HG03378 (cell line): ENCODE measurements at regions not wholly inside any gene's neighbourhood (a gene's known extent, or its start where the extent isn't known, plus 50 kb on each side); places are given as distances from the start of the nearest gene placed in this dataset.
"Not testable (repeated sequence)": the region's sequence is repeated elsewhere in the genome, so short reads cannot be mapped to it uniquely, and the experiment has no call there.

ENCODE experiments used
- ATAC-seq: cut with Tn5 transposase; IDR thresholded peaks from one replicate; pipeline ENCODE4 v1.9.1; 2021; ENCODE audit warnings: mild to moderate bottlenecking, moderate library complexity; ENCODE audit not compliant: unreplicated experiment

DNA sequence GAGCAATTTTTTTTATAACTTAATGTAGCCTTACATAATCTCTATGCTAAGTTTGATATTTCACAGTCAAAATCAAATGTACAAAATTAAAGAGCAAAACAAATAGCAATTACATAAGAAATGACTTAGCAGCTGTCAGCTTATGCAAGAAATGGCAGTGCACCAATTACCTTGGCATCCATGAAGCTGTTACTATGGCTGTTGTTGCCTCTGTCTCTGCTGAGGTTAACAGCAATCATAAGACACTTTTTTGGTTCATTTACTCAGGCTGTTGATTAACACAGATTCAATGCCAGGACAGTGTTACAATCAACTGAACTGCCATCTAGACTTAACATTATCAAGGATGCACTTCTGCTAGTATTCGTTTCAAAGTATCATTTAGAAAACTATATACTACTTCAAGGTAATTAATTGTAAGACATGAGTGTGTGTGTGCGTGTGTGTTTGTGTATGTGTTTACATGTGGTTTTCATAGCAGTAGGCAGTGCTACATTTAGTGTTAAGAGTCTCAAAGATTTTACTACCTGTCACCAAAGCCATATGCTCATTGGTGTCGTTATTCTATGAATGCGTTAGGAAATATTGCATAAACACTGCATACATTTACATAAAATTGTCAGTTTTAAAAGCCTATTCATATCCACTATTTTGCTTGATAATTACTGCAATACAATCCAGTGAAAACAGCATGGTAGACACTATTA lies 1084.2 kb upstream of the COX7C start:
- ATAC-seq, result no peak

DNA sequence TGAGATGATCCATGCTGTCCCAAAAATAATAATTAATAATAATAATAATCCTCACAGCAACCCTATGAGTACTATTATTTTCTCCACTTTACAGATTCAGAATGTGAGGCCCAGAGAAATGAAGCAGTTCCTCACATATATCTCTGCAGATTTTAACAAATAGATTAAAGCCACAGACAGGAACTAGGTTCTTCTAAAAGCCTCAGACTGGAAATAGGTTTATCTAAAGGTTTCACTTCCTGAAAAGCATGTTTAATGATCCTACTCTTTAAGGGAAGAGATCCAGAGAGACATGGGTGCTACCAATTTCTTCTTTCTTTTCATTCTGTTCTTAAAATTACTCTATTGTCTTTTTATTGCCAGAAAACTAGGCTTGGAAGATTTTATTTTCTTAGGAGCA lies 1079.4 kb upstream of the COX7C start:
- no peak for ATAC-seq

DNA sequence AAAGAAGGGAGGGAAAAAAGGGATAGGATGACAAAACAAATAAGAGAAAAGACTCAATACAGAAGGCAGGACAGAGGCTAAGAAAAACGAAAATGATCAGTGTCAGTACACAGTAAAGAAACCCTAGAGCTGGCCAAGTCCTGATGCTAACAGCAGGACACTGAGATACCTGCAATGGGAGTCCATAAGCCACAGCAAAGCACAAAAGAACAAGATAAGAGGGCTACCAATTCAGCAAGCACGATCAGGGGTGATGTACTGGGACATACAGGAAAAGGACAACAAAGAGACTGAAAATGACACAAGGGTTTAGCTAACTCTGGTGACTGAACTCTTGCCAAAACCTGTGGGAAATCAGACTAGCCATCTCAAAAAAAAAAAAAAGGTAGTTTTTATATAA lies 1072.6 kb upstream of the COX7C start:
- ATAC-seq, result no peak

DNA sequence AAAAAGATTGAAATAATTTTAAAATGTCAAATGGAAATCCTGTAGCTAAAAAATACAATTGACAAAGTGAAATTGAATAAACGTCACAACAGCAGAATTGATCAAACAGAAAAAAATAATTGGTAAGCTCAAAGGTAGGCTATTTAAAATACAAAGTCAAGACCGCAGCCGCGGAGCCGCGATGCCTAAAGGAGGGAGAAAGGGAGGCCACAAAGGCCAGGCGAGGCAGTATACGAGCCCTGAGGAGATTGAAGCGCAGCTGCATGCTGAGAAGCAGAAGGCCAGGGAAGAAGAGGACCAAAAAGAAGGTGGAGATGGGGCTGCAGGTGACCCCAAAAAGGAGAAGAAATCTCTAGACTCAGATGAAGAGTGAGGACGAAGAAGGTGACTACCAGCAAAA lies 1068.5 kb upstream of the COX7C start:
- no peak for ATAC-seq

DNA sequence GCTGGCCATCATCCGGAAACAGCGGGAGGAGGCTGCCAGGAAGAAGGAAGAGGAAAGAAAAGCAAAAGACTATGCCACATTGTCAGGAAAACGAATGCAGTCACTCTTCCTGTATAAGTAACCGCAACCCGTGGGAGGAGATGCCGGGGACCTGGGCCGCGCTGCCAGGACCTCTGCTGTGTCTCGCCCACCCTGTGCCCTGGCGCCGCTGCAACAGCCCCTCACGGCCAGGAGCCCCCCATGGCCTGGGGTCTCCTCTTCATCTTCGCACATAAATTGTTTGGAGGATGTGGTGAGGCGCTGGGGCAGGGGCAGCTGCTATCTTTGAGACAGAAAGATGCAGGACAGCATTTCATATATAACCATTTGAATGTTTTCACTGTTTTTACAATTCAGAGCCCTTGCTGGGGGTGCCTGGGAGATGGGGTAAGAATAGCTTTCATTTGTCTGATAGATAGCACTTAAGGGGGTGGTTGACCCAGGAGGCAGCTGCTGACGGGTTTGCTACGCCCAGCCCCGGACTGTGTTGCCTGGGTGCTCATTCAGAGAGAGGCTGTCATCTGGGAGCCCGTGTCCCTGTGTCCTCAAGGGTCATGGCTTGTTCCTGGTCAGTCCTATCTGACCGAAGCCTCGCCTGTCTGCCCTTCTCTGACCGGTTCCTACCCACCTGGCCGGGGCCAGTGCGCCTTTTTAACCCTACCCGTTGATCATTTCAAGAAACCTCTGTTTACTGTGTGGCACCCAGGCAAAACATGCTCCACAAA lies 1067.7 kb upstream of the COX7C start:
- ATAC-seq, result no peak

DNA sequence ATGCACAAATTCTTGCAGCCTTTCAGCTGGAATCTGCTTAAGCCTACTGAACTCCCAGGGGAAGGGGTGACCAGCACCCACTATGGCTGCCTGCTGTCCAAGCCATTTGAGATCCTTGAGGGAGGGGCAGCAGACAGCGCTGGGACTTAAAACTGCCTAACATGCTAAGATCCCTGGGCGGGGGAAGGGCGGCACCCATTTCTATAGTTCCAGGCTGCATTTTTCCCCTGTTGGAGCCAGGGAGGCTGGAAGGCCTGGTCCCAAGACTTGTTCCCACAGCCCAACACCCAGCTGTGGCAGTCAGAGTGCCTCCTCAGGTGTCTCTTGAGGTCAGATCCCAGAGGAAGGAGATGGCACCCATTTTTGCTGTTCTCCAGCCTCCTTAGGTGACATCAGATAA lies 1061.3 kb upstream of the COX7C start:
- no peak for ATAC-seq

DNA sequence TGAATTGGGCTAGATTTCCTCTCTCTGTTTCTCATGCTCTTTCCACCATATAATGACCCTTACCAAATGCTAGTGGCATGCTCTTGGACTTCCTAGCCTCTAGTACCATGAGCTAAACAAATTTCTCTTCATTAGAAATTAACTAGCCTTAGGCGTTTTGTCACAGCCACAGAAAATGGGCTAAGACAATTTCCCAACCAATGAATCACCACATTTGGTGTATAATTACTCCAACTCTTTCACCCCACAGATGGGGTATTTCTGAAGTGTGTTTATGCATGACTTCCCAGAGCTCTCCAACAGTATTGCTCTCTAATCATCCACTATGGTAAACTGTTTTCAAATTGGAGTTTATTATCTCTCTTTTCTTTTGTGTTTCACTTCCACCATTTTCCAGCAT lies 1041.1 kb upstream of the COX7C start:
- no peak for ATAC-seq

DNA sequence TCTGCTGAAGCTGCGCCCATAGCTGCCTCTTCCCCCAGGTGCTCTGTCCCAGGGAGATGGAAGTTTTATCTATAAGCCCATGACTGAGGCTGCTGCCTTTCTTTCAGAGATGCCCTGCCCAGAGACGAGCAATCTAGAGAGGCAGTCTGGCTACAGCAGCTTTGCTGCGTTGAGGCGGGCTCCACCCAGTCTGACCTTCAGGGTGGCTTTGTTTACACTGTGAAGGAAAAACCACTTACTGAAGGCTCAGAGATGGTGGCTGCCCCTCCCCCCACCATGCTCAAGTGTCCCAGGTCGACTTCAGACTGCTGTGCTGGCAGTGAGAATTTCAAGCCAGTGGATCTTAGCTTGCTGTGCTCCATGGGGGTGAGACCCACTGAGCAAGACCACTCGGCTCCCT lies 1029.9 kb upstream of the COX7C start:
- not testable (repeated sequence) for ATAC-seq

DNA sequence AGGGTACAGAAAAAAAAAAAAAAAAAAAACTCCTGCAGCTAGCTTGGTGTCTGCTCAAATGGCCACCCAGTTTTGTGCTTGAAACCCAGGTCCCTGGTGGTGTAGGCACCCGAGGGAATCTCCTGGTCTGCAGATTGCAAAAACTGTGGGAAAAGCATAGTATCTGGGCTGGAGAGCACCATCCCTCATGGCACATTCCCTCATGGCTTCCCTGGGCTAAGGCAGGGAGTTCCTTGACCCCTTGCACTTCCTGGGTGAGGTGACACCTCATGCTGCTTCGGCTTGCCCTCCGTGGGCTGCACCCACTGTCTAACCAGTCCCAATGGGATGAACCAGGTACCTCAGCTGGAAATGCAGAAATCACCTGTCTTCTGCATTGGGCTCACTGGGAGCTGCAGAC lies 1029.5 kb upstream of the COX7C start:
- not testable (repeated sequence) for ATAC-seq

DNA sequence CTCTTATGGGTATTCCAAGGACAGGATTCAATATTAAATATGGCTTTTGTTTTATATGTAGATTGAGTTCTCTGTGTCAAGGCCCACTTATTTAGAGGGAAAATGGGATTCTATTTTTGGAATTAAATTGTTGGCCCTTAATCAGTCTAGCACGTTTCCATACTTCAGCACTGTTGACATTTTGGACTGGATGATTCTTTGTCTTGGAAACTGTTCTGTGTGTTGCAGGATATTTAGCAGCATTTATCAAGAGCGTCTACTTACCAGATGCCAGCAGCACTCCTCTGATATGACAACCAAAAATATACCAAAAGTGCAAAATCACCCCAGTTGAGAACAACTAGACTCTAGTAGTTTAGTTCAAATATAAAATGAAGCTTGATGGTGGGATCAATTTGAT lies 1027.0 kb upstream of the COX7C start:
- ATAC-seq, result no peak

DNA sequence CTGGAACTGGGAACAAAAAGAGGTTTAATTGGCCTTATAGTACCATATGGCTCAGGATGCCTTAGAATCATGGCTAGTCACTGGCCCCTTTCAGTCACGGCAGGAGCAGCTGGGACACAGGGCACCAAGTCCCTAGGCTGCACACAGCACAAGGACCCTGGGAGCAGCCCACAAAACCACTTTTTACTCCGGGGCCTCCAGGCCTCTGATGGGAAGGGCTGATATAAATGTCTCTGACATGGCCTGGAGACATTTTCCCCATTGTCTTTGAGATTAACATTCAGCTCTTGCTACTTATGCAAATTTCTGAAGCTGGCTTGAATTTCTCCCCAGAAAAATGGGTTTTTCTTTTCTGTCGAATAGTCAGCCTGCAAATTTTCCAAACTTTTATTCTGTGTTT lies 1026.4 kb upstream of the COX7C start:
- ATAC-seq, result no peak

DNA sequence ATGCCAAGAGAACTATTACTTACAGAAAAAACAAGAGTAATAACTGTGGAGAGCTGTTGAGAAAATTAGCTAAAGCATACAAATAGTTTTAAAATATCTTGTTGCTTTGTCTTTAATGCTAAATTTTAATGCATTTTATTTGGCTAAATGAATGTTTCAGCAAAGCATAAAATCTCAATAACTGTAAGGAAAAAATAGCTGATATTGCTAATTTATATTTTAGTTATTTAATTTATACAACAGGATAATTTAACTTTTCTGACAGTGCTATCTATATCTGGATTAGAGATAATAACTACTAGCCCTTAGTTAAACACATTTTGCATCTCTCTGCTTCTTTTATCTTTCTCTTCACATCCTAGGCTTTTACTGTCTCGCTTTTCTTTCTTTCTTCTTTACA lies 1014.9 kb upstream of the COX7C start:
- ATAC-seq, result no peak

DNA sequence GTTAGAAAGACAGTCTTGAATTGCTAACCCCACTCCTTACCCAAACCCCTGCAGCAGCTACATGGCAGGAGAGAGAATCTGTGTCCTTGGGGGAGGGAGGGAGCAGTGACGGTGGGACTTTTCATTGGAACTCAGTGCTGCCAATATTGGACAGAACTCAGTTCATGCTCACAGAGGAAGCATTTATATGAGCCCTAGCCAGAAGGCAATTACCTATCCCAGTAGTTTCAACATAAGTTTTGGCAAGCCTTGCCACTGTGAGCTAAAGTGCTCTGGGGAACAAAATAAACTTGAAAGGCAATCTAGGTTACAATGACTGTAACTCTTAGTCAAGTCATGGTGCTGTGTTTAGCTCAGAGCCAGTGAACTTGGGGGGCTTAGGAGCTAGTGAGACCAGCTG lies 1013.4 kb upstream of the COX7C start:
- no peak for ATAC-seq

DNA sequence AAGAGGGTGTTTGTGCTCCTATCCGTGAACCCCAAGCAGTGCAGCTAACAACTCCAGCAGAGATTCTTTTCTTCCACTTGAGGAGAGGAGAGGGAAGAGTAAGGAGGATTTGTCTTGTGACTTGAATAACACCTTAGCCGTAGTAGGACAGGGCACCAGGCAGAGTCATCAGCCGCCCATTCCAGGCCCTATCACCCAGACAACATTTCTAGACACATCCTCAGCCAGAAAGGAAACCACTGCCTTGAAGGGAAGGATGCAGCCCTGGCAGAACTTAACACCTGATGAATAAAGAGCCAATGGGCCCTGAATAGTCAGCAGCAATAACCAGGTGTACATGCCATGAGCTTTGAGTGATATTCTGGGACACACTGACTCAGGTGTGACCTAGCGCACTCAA lies 1013.0 kb upstream of the COX7C start:
- ATAC-seq, result no peak

DNA sequence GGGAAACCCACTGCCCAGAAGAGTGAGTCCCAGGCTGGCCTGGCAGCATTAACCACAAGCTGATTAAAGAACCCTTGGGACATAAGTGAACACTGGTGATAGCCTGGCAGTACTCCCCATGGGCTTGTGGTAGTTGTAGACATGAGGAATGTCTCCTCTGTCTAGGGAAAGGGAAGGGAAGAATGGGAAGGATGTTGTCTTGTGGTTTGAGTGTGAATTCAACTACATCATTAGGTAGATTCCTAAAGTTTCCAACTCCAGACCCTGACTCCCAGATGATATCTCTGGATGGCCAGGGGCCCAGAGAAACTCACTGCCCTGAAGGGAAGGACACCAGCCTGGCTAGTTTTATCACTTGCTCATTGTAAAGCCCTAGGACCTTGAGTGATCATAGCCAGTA lies 1012.4 kb upstream of the COX7C start:
- no peak for ATAC-seq

DNA sequence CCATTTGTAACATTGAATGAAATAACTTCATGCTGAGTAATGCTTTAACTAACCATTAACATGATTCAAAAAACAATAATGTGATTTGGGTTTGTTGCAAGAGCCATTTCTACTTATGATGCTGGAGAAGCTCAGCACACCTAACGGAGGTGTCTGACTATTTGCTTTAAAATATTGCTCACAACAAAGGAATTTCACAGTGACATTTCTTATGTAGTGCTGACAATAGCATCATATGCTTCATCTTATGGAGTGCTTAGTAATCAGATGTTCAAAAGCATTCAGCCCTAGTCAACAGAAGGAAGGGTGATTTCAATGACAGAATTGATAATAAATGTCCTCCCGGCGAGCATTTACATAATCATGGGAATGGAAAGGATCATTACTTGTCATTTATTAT lies 1003.3 kb upstream of the COX7C start:
- no peak for ATAC-seq

DNA sequence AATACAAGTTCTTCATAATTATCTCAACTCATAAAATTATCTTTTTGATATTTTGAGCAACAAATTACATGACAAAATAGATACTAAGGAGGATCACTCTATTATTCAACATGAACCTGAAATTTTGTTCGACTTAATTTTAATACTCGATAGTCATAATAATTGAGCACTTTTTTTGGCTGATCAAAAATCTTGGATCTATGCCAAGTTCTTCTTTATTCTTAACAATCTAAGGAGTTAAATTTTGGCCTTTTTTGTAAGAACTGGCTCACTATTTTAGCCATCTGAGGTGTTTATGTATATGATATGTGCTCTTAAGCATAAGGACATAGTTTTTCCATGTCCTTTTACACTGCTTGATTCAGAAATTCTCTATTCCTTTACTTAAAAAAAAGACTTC lies 996.1 kb upstream of the COX7C start:
- ATAC-seq, result no peak

DNA sequence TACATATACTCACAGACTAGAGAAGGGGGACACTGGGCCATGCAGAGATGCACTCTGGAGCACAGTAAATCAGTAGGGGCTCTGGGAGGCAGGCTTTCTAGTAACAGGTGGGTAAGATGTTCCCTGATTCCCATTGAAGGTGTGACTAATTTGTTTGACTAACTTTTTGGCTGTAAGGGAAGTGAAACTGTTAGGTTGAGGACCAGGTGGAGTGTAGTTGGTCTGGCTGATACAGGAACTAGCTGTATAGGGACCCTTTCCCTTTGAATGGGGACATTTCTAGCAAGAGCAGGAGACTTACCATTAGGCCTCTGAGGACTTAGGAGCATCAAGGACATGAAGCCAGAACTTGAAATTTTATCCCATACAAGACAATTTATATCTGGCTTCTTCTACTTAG lies 989.6 kb upstream of the COX7C start:
- no peak for ATAC-seq

DNA sequence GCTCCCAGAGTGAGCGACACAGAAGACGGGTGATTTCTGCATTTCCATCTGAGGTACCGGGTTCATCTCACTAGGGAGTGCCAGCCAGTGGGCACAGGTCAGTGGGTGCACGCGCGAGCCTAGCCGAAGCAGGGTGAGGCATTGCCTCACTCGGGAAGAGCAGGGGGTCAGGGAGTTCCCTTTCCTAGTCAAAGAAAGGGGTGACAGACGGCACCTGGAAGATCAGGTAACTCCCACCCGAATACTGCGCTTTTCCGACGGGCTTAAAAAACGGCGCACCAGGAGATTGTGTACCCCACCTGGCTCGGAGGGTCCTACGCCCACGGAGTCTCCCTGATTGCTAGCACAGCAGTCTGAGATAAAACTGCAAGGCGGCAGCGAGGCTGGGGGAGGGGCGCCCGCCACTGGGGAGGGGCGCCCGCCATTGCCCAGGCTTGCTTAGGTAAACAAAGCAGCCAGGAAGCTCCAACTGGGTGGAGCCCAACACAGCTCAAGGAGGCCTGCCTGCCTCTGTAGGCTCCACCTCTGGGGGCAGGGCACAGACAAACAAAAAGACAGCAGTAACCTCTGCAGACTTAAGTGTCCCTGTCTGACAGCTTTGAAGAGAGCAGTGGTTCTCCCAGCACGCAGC lies 979.1 kb upstream of the COX7C start:
- ATAC-seq, result not testable (repeated sequence)

DNA sequence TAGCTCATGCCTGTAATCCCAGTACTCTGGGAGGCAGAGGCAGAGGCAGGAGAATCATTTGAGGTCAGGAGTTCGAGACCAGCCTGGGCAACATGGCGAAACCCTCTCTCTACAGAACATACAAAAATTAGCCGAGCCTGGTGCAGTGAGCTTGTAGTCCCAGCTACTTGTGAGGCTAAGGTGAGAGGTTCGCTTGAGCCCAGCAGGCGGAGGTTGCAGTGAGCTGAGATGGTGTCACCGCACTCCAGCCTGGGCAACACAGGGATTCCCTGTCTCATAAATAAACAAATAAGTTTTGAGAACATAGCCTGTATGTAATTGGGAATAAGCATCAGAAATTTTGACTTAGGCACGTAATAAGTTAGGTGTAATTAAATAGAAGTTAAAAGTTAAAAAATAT lies 971.7 kb upstream of the COX7C start:
- ATAC-seq, result no peak

DNA sequence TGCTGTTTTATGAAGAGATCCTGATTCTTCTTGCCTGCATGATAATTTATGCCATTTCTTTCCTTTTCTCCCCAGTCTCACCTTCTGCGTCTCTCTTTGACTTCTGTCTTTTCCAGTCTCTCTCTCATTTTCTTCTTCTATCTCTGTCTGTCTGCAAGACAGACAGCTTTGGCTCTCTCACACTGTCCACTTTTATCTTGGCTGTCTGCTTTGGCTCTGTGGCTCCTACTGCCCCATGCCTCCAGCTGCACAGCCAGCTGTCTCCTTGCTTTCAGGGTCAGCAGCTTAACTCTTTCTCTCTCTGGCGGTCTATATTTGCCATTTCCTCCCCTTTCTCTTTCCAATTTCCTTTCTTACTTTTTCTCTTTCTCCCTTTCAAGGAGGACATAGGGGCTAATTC lies 971.1 kb upstream of the COX7C start:
- no peak for ATAC-seq
